Gastrocnemius medialis (tissue), 4 donors: ENCODE measurements at regions not wholly inside any gene's neighbourhood (a gene's known extent, or its start where the extent isn't known, plus 50 kb on each side); places are given as distances from the start of the nearest gene placed in this dataset.

Source experiments
- CTCF ChIP-seq, 5 experiments: fragments of 450-650 bp in 3 of 5; fragments of 200-600 bp in 2 of 5; sonication (generic) in 2 of 5; IDR thresholded peaks in 4 of 5; conservative IDR thresholded peaks in 1 of 5; 1 replicate in 4 of 5; 2 replicates in 1 of 5; pipeline ENCODE4 v1.5.1; 2016 to 2019; ENCODE audit warnings: antibody characterized with exemption in 5 of 5, mild to moderate bottlenecking in 3 of 5, moderate library complexity in 3 of 5
- POLR2A ChIP-seq, 2 donors: fragments of 450-650 bp; IDR thresholded peaks; one replicate each; pipeline ENCODE4 v1.6.1; 2017; ENCODE audit warnings: antibody characterized with exemption in 2 of 2, mild to moderate bottlenecking in 2 of 2, moderate library complexity in 2 of 2

DNA sequence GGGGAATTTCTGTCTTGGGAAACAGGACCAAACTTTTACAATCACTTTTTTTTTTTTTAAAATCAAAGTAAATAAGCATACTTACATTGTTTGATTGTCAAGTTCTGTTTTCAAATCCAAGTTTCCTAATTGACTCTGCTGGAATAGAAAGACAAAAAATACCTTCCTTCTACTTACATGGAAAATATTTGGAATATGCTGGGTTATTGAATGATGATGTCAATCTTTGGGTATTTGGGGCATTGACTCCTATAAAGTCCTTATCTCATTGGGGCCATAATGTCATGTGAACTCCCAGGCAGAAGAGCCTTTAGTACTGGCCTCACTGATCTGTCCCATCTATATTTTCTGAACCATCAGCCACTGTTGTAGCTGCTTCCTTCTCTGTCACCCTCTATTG lies 122.6 kb upstream of the NOX3 start:
- TF ChIP-seq CTCF (IDR thresholded peaks at IDR 0.05 in 4 of 5, conservative IDR thresholded peaks at IDR 0.05 in 1 of 5) (no peak), POLR2A (IDR thresholded peaks at IDR 0.05) (no peak)
